ENCODE measurements at regions not wholly inside any gene's neighbourhood (a gene's known extent, or its start where the extent isn't known, plus 50 kb on each side); places are given as distances from the start of the nearest gene placed in this dataset.

DNA sequence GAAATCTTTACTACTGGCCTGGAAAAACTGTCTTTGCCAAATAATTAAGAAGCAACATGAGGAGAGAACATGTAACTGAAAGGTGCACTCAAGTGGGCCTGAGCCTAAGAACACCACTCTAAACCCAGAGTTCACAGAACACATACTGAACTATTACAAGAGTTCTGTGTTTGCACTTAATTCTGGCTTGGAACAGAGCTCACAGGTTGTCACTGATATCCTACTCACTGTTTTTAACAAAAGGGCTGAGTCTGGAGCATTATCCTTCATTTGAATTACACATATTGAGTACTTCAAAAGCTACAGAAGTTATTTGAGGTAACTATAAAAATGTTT is 164.7 kb downstream of the OGFRL1 start:
- H2BK120ac ChIP-seq (ENCODE audit: low read depth, low read length), result no peak overlapping the region
- H3K4me1 ChIP-seq (ENCODE audit: control insufficient read depth in 2 of 2, insufficient read depth in 1 of 2, low read depth in 1 of 2, low read length in 2 of 2), result no peaks in the 10 kb centered on the region
- H2AK5ac ChIP-seq (ENCODE audit: low read depth, low read length), result no peak overlapping the region
- no peak overlapping the region for H3K18ac ChIP-seq (ENCODE audit: low read length)
- H2BK12ac ChIP-seq (ENCODE audit: low read length), result no peak overlapping the region
- no peak overlapping the region for H4K8ac ChIP-seq (ENCODE audit: low read depth, low read length)
- no peak overlapping the region for H3K14ac ChIP-seq (ENCODE audit: low read length)
- H3K9me3 ChIP-seq (replicated peaks in 1 of 2; ENCODE audit: control insufficient read depth in 2 of 2, insufficient read depth in 1 of 2, low read depth in 1 of 2, low read length in 2 of 2), result peaks cover 0 to 15% of the 10 kb centered on the region in 2 donors
- H3K4me2 ChIP-seq (ENCODE audit: insufficient read depth, low read length, poor library complexity, severe bottlenecking), result no peak overlapping the region
- H3K36me3 ChIP-seq (replicated peaks in 1 of 2; ENCODE audit: control insufficient read depth in 2 of 2, insufficient read depth in 2 of 2, low read length in 2 of 2), result no peaks in the 10 kb centered on the region
- no peak for DNase-seq (ENCODE audit: low spot score)
- H2AFZ ChIP-seq (ENCODE audit: low read length), result no peak overlapping the region
- no peaks in the 10 kb centered on the region for H3K27me3 ChIP-seq (ENCODE audit: control insufficient read depth in 3 of 3, insufficient read depth in 3 of 3, low read depth in 1 of 3, low read length in 3 of 3)
- H3K27ac ChIP-seq (replicated peaks; ENCODE audit: low read length), result no peak overlapping the region
- no peak overlapping the region for H3K4ac ChIP-seq (ENCODE audit: low read length)
- no peak overlapping the region for H2BK15ac ChIP-seq (ENCODE audit: low read length)
- no peak overlapping the region for H3K23ac ChIP-seq (ENCODE audit: low read depth, low read length, poor library complexity)
- H3K79me1 ChIP-seq (ENCODE audit: low read depth, low read length), result no peaks in the 10 kb centered on the region
- no peak overlapping the region for H2BK5ac ChIP-seq (ENCODE audit: low read length)
- no peak overlapping the region for H3K4me3 ChIP-seq (ENCODE audit: low read length in 2 of 2)
- H3K9ac ChIP-seq (ENCODE audit: low read depth, low read length, poor library complexity), result no peak overlapping the region
- no peak overlapping the region for H4K91ac ChIP-seq (ENCODE audit: low read depth, low read length, poor library complexity)

DNA sequence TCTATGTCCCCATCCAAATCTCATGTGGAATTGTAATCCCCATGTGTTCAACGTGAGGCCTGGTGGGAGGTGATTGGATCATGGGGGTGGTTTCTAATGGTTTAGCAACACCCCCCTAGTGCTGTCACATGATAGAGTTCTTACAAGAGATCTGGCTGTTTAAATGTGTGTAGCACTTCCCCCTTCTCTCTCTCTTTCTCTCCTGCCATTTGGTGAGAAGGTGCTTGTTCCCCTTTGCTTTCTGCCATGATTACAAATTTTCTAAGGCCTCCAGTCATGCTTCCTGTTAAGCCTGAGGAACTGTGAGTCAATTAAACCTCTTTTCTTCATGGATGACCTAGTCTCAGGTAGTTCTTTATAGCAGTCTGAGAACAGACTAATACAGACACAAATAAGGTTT is 165.4 kb downstream of the OGFRL1 start:
- H3K4me3 ChIP-seq (ENCODE audit: low read length in 2 of 2), result no peak overlapping the region
- no peaks in the 10 kb centered on the region for H3K4me1 ChIP-seq (ENCODE audit: control insufficient read depth in 2 of 2, insufficient read depth in 1 of 2, low read depth in 1 of 2, low read length in 2 of 2)
- no peak overlapping the region for H2AK5ac ChIP-seq (ENCODE audit: low read depth, low read length)
- no peak overlapping the region for H3K9ac ChIP-seq (ENCODE audit: low read depth, low read length, poor library complexity)
- H2BK12ac ChIP-seq (ENCODE audit: low read length), result no peak overlapping the region
- no peak overlapping the region for H2BK5ac ChIP-seq (ENCODE audit: low read length)
- no peak for DNase-seq (ENCODE audit: low spot score)
- H3K4ac ChIP-seq (ENCODE audit: low read length), result no peak overlapping the region
- no peak overlapping the region for H2BK120ac ChIP-seq (ENCODE audit: low read depth, low read length)
- no peaks in the 10 kb centered on the region for H3K27me3 ChIP-seq (ENCODE audit: control insufficient read depth in 3 of 3, insufficient read depth in 3 of 3, low read depth in 1 of 3, low read length in 3 of 3)
- H3K23ac ChIP-seq (ENCODE audit: low read depth, low read length, poor library complexity), result no peak overlapping the region
- WGBS, 2 donors (ENCODE audit: extremely low coverage in 2 of 2, insufficient read length in 2 of 2, insufficient replicate concordance in 1 of 2), result no CpG with 5 or more reads among the region's 1 CpG
- no peak overlapping the region for H3K27ac ChIP-seq (replicated peaks; ENCODE audit: low read length)
- no peaks in the 10 kb centered on the region for H3K79me1 ChIP-seq (ENCODE audit: low read depth, low read length)
- H3K4me2 ChIP-seq (ENCODE audit: insufficient read depth, low read length, poor library complexity, severe bottlenecking), result no peak overlapping the region
- no peak overlapping the region for H3K14ac ChIP-seq (ENCODE audit: low read length)
- peak overlapping the region; percentile 55 for H2AFZ ChIP-seq (ENCODE audit: low read length)
- no peak overlapping the region for H2BK15ac ChIP-seq (ENCODE audit: low read length)
- no peaks in the 10 kb centered on the region for H3K36me3 ChIP-seq (replicated peaks in 1 of 2; ENCODE audit: control insufficient read depth in 2 of 2, insufficient read depth in 2 of 2, low read length in 2 of 2)
- H3K18ac ChIP-seq (ENCODE audit: low read length), result no peak overlapping the region
- no peak overlapping the region for H4K91ac ChIP-seq (ENCODE audit: low read depth, low read length, poor library complexity)
- H4K8ac ChIP-seq (ENCODE audit: low read depth, low read length), result no peak overlapping the region
- peaks cover 0 to 15% of the 10 kb centered on the region in 2 donors for H3K9me3 ChIP-seq (replicated peaks in 1 of 2; ENCODE audit: control insufficient read depth in 2 of 2, insufficient read depth in 1 of 2, low read depth in 1 of 2, low read length in 2 of 2)

DNA sequence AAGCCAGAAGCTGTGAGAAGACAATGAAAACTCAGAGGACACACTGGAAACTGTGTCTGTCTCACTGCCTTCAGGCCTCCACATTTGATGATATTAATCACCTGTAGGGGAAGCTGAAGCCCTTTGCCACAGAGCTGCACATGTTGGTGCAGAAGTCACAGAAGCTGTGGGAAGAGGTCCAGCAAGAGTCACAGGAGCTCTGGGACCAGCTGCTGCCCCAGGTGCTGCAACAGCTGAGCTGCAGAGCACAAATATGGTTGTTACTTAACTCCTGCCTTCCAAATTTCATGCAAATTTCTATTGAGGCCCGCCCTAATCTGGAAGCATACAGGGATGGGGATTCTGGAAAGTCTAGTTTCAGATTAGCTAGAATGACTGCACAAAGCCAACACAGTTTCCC is 169.3 kb downstream of the OGFRL1 start:
- Histone ChIP-seq H3K27ac (replicated peaks; ENCODE audit: low read length) (no peak overlapping the region), H2BK5ac (ENCODE audit: low read length) (no peak overlapping the region), H3K9me3 (replicated peaks in 1 of 2; ENCODE audit: control insufficient read depth in 2 of 2, insufficient read depth in 1 of 2, low read depth in 1 of 2, low read length in 2 of 2) (peaks cover 0 to 11% of the 10 kb centered on the region in 2 donors), H2AK5ac (ENCODE audit: low read depth, low read length) (no peak overlapping the region), H4K91ac (ENCODE audit: low read depth, low read length, poor library complexity) (no peak overlapping the region), H3K9ac (ENCODE audit: low read depth, low read length, poor library complexity) (no peak overlapping the region), H3K27me3 (ENCODE audit: control insufficient read depth in 3 of 3, insufficient read depth in 3 of 3, low read depth in 1 of 3, low read length in 3 of 3) (no peaks in the 10 kb centered on the region), H4K8ac (ENCODE audit: low read depth, low read length) (no peak overlapping the region), H3K4me3 (ENCODE audit: low read length in 2 of 2) (no peak overlapping the region), H3K36me3 (replicated peaks in 1 of 2; ENCODE audit: control insufficient read depth in 2 of 2, insufficient read depth in 2 of 2, low read length in 2 of 2) (no peaks in the 10 kb centered on the region), H2AFZ (ENCODE audit: low read length) (peak overlapping the region; percentile 47), H3K4me1 (ENCODE audit: control insufficient read depth in 2 of 2, insufficient read depth in 1 of 2, low read depth in 1 of 2, low read length in 2 of 2) (no peaks in the 10 kb centered on the region), H2BK15ac (ENCODE audit: low read length) (no peak overlapping the region), H3K23ac (ENCODE audit: low read depth, low read length, poor library complexity) (no peak overlapping the region), H3K14ac (ENCODE audit: low read length) (no peak overlapping the region), H3K4ac (ENCODE audit: low read length) (peak overlapping the region; percentile 76), H3K18ac (ENCODE audit: low read length) (no peak overlapping the region), H3K79me1 (ENCODE audit: low read depth, low read length) (no peaks in the 10 kb centered on the region), H2BK12ac (ENCODE audit: low read length) (no peak overlapping the region), H2BK120ac (ENCODE audit: low read depth, low read length) (no peak overlapping the region), H3K4me2 (ENCODE audit: insufficient read depth, low read length, poor library complexity, severe bottlenecking) (no peak overlapping the region)
- no peak for DNase-seq (ENCODE audit: low spot score)
- no CpG with 5 or more reads among the region's 1 CpG for WGBS, 2 donors (ENCODE audit: extremely low coverage in 2 of 2, insufficient read length in 2 of 2, insufficient replicate concordance in 1 of 2)

DNA sequence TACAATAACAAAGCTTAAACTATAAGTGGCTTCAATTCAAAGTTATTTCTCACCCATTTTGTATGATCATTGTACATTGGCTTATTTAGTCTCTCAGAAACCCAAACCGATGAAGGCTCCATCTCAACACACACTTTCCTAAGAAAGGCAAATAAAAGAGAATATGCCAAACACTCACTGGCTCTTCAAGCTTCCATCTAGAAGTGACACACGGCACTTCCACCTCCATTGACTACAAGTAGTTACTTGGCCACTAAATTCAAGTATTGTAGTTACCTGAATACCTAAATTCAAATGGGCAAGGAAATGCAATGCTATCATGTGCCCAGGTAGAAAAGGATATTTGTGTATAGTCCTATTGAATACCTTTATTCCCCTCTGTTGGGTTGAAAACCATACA is 170.6 kb downstream of the OGFRL1 start:
- no peaks in the 10 kb centered on the region for H3K27me3 ChIP-seq (ENCODE audit: control insufficient read depth in 3 of 3, insufficient read depth in 3 of 3, low read depth in 1 of 3, low read length in 3 of 3)
- no peak overlapping the region for H2BK5ac ChIP-seq (ENCODE audit: low read length)
- no peaks in the 10 kb centered on the region for H3K79me1 ChIP-seq (ENCODE audit: low read depth, low read length)
- H3K9me3 ChIP-seq (replicated peaks in 1 of 2; ENCODE audit: control insufficient read depth in 2 of 2, insufficient read depth in 1 of 2, low read depth in 1 of 2, low read length in 2 of 2), result peaks cover 0 to 12% of the 10 kb centered on the region in 2 donors
- no peak overlapping the region for H3K4ac ChIP-seq (ENCODE audit: low read length)
- H2BK15ac ChIP-seq (ENCODE audit: low read length), result no peak overlapping the region
- no peak overlapping the region for H2AFZ ChIP-seq (ENCODE audit: low read length)
- WGBS, 2 donors (ENCODE audit: extremely low coverage in 2 of 2, insufficient read length in 2 of 2, insufficient replicate concordance in 1 of 2), result no CpG with 5 or more reads among the region's 2 CpGs
- H3K14ac ChIP-seq (ENCODE audit: low read length), result no peak overlapping the region
- no peak overlapping the region for H4K91ac ChIP-seq (ENCODE audit: low read depth, low read length, poor library complexity)
- H2AK5ac ChIP-seq (ENCODE audit: low read depth, low read length), result no peak overlapping the region
- no peak overlapping the region for H4K8ac ChIP-seq (ENCODE audit: low read depth, low read length)
- H3K4me1 ChIP-seq (ENCODE audit: control insufficient read depth in 2 of 2, insufficient read depth in 1 of 2, low read depth in 1 of 2, low read length in 2 of 2), result no peaks in the 10 kb centered on the region
- H2BK12ac ChIP-seq (ENCODE audit: low read length), result no peak overlapping the region
- H3K36me3 ChIP-seq (replicated peaks in 1 of 2; ENCODE audit: control insufficient read depth in 2 of 2, insufficient read depth in 2 of 2, low read length in 2 of 2), result no peaks in the 10 kb centered on the region
- H3K23ac ChIP-seq (ENCODE audit: low read depth, low read length, poor library complexity), result no peak overlapping the region
- no peak overlapping the region for H3K4me3 ChIP-seq (ENCODE audit: low read length in 2 of 2)
- no peak overlapping the region for H3K27ac ChIP-seq (replicated peaks; ENCODE audit: low read length)
- H3K9ac ChIP-seq (ENCODE audit: low read depth, low read length, poor library complexity), result no peak overlapping the region
- DNase-seq (ENCODE audit: low spot score), result no peak
- H3K4me2 ChIP-seq (ENCODE audit: insufficient read depth, low read length, poor library complexity, severe bottlenecking), result no peak overlapping the region
- no peak overlapping the region for H3K18ac ChIP-seq (ENCODE audit: low read length)
- H2BK120ac ChIP-seq (ENCODE audit: low read depth, low read length), result no peak overlapping the region
